ENCODE measurements at regions not wholly inside any gene's neighbourhood (a gene's known extent, or its start where the extent isn't known, plus 50 kb on each side); places are given as distances from the start of the nearest gene placed in this dataset.
A peak's percentile ranks its signal among the peaks of the same experiment; 100 is the strongest.

- DNase-seq (ENCODE audit: low read depth): no peak
Measured at GRCh38 chr18:39693359-39693758, 2127.8 kb upstream of the CELF4 start.

- no peak for DNase-seq (ENCODE audit: low read depth)
Measured at GRCh38 chr18:39692367-39693015, 2126.9 kb upstream of the CELF4 start.

- DNase-seq (ENCODE audit: low read depth): no peak
Measured at GRCh38 chr18:39685303-39685902, 2119.8 kb upstream of the CELF4 start.

- no peak for DNase-seq (ENCODE audit: low read depth)
Measured at GRCh38 chr18:39681061-39681460, 2115.5 kb upstream of the CELF4 start.

GRCh38 chr18:39675906-39676305 lies 2110.3 kb upstream of the CELF4 start:
- no peak for DNase-seq (ENCODE audit: low read depth)

GRCh38 chr18:39675368-39675767 lies 2109.8 kb upstream of the CELF4 start:
- DNase-seq (ENCODE audit: low read depth): peak; percentile 58

- DNase-seq (ENCODE audit: low read depth): no peak
Measured at GRCh38 chr18:39672171-39672570, 2106.6 kb upstream of the CELF4 start.

GRCh38 chr18:39667905-39668304 lies 2102.3 kb upstream of the CELF4 start:
- DNase-seq (ENCODE audit: low read depth): peak; percentile 8

- DNase-seq (ENCODE audit: low read depth): no peak
Measured at GRCh38 chr18:39666541-39666940, 2100.9 kb upstream of the CELF4 start.

- DNase-seq (ENCODE audit: low read depth): no peak
Measured at GRCh38 chr18:39661856-39662366, 2096.3 kb upstream of the CELF4 start.

- DNase-seq (ENCODE audit: low read depth): no peak
Measured at GRCh38 chr18:39660141-39660540, 2094.5 kb upstream of the CELF4 start.

- DNase-seq (ENCODE audit: low read depth): no peak
Measured at GRCh38 chr18:39655341-39655740, 2089.7 kb upstream of the CELF4 start.

- DNase-seq (ENCODE audit: low read depth): no peak
Measured at GRCh38 chr18:39653221-39653620, 2087.6 kb upstream of the CELF4 start.

- DNase-seq (ENCODE audit: low read depth): no peak
Measured at GRCh38 chr18:39648616-39649015, 2083.0 kb upstream of the CELF4 start.

- peak; percentile 82 for DNase-seq (ENCODE audit: low read depth)
Measured at GRCh38 chr18:39647627-39648534, 2082.3 kb upstream of the CELF4 start.

GRCh38 chr18:39638224-39638623 lies 2072.6 kb upstream of the CELF4 start:
- no peak for DNase-seq (ENCODE audit: low read depth)

- DNase-seq (ENCODE audit: low read depth): no peak
Measured at GRCh38 chr18:39636931-39637330, 2071.3 kb upstream of the CELF4 start.

GRCh38 chr18:39635966-39636365 lies 2070.4 kb upstream of the CELF4 start:
- no peak for DNase-seq (ENCODE audit: low read depth)

- DNase-seq (ENCODE audit: low read depth): no peak
Measured at GRCh38 chr18:39635192-39635591, 2069.6 kb upstream of the CELF4 start.

GRCh38 chr18:39627936-39628335 lies 2062.3 kb upstream of the CELF4 start:
- DNase-seq (ENCODE audit: low read depth): no peak

- peak; percentile 71 for DNase-seq (ENCODE audit: low read depth)
Measured at GRCh38 chr18:39624961-39625360, 2059.4 kb upstream of the CELF4 start.

GRCh38 chr18:39622431-39622830 lies 2056.8 kb upstream of the CELF4 start:
- peak; percentile 19 for DNase-seq (ENCODE audit: low read depth)
